ENCODE measurements at regions not wholly inside any gene's neighbourhood (a gene's known extent, or its start where the extent isn't known, plus 50 kb on each side); places are given as distances from the start of the nearest gene placed in this dataset.

DNA sequence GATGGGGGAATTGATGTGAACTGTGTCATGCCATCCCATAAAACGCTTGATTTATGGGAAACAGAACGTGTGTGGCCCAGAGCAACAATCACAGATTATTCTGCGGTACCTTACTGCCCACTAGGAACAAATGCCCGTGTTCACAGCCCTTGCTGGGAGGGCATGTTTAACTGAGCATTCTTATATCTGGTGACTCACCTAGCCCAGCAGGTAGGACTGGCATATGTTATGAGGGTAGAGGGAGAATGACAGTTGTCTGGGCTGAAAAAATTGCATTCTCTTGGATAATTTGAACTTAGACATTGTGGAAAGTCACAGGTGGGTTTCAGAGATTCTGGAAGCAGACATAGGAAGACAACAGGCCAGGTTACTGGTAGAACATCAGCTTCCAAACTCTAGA lies 460.6 kb downstream of the DMRT2 start:
- Histone ChIP-seq H3K4me1 (ENCODE audit: control insufficient read depth in 5 of 5, insufficient read depth in 5 of 5, low read length in 5 of 5) (peaks cover 0 to 8% (median 6%) of the 10 kb centered on the region in 5 donors), H3K27ac (ENCODE audit: low read depth, low read length) (no peak overlapping the region), H3K4me3 (ENCODE audit: low read depth in 1 of 5, low read length in 5 of 5) (no peak overlapping the region), H3K27me3 (ENCODE audit: control insufficient read depth in 5 of 5, insufficient read depth in 4 of 5, low read length in 5 of 5) (no peaks in the 10 kb centered on the region), H3K9me3 (ENCODE audit: control insufficient read depth in 5 of 5, low read length in 5 of 5) (peaks cover 0 to 3% (median 0%) of the 10 kb centered on the region in 5 donors), H3K36me3 (ENCODE audit: control insufficient read depth in 5 of 5, insufficient read depth in 5 of 5, low read length in 5 of 5) (no peaks in the 10 kb centered on the region), H3K9ac (ENCODE audit: low read length in 5 of 5) (no peak overlapping the region)

DNA sequence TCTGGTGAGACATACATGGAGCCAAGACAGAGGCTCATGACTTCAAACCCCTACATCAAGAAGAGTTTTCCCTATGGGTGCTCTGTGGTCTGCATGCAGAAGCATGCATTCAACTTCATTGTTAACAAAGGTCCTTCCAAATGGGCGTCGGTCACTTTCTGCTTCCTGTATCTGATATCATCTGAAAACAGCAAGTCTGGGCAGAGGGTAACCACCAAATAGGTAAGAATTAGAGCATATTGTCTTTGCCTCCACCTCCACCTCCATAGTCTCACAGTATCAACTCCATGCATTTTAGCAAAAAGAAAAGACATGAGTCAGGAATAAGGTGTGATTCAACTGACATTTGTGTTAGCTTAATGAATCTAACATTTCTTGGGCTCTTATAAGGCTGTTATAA lies 462.9 kb downstream of the DMRT2 start:
- Histone ChIP-seq H3K36me3 (ENCODE audit: control insufficient read depth in 5 of 5, insufficient read depth in 5 of 5, low read length in 5 of 5) (no peaks in the 10 kb centered on the region), H3K9me3 (ENCODE audit: control insufficient read depth in 5 of 5, low read length in 5 of 5) (peaks cover 0 to 3% (median 0%) of the 10 kb centered on the region in 5 donors), H3K9ac (ENCODE audit: low read length in 5 of 5) (no peak overlapping the region), H3K4me1 (ENCODE audit: control insufficient read depth in 5 of 5, insufficient read depth in 5 of 5, low read length in 5 of 5) (peaks cover 0 to 8% (median 6%) of the 10 kb centered on the region in 5 donors), H3K27ac (ENCODE audit: low read depth, low read length) (no peak overlapping the region), H3K27me3 (ENCODE audit: control insufficient read depth in 5 of 5, insufficient read depth in 4 of 5, low read length in 5 of 5) (no peaks in the 10 kb centered on the region), H3K4me3 (ENCODE audit: low read depth in 1 of 5, low read length in 5 of 5) (no peak overlapping the region)

DNA sequence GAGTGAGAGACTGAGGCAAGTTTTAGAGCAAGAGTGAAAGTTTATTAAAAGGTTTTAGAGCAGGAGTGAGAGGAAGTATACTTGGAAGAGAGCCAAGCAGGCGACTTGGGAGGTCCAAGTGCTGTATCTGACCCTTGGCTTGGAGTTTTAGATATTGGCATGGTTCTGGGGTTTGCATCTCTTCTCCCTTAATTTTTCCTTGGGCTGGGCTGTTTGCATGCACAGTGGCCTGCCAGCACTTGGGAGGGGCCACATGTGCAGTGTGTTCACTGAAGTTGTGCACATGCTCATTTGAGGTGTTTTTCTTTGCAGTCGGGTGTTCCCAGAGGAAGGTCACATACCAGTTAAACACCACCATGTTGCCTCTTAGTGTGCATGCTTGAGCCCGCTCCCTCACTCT lies 464.1 kb downstream of the DMRT2 start:
- peaks cover 0 to 3% (median 0%) of the 10 kb centered on the region in 5 donors for H3K9me3 ChIP-seq (ENCODE audit: control insufficient read depth in 5 of 5, low read length in 5 of 5)
- H3K4me3 ChIP-seq (ENCODE audit: low read depth in 1 of 5, low read length in 5 of 5) = no peak overlapping the region
- H3K9ac ChIP-seq (ENCODE audit: low read length in 5 of 5) = no peak overlapping the region
- H3K27ac ChIP-seq (ENCODE audit: low read depth, low read length) = no peak overlapping the region
- H3K27me3 ChIP-seq (ENCODE audit: control insufficient read depth in 5 of 5, insufficient read depth in 4 of 5, low read length in 5 of 5) = no peaks in the 10 kb centered on the region
- peaks cover 0 to 8% (median 6%) of the 10 kb centered on the region in 5 donors for H3K4me1 ChIP-seq (ENCODE audit: control insufficient read depth in 5 of 5, insufficient read depth in 5 of 5, low read length in 5 of 5)
- no peaks in the 10 kb centered on the region for H3K36me3 ChIP-seq (ENCODE audit: control insufficient read depth in 5 of 5, insufficient read depth in 5 of 5, low read length in 5 of 5)

DNA sequence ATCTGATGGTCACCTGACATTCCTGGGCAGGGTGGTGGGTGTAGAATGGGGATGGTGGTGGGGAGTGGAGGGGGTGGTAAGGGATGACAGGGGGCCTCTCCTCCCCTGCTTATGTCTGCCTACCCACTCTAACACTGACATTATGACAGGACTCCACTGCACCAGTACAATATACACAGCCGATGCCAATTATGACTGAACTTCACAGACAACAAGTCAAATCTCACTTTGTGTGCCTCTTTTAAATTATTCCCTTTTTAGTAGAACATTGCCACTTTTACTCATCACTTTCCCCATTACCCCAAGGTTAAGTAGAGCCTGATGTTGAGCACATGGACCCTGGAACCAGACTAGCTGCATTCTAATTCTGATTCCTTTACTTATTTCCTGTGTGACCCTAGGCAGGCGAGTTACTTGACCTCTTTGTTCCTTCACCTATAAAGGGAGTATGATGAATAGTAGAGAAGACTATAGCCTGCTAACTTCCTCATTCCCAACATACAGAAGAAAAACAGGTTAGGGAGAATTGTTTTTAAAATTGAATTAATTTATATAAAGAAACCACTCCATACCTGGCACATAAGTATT lies 464.7 kb downstream of the DMRT2 start:
- Histone ChIP-seq H3K36me3 (ENCODE audit: control insufficient read depth in 5 of 5, insufficient read depth in 5 of 5, low read length in 5 of 5) (no peaks in the 10 kb centered on the region), H3K4me1 (ENCODE audit: control insufficient read depth in 5 of 5, insufficient read depth in 5 of 5, low read length in 5 of 5) (peaks cover 0 to 8% (median 6%) of the 10 kb centered on the region in 5 donors), H3K4me3 (ENCODE audit: low read depth in 1 of 5, low read length in 5 of 5) (no peak overlapping the region), H3K9ac (ENCODE audit: low read length in 5 of 5) (no peak overlapping the region), H3K9me3 (ENCODE audit: control insufficient read depth in 5 of 5, low read length in 5 of 5) (peaks cover 0 to 3% (median 0%) of the 10 kb centered on the region in 5 donors), H3K27ac (ENCODE audit: low read depth, low read length) (no peak overlapping the region), H3K27me3 (ENCODE audit: control insufficient read depth in 5 of 5, insufficient read depth in 4 of 5, low read length in 5 of 5) (no peaks in the 10 kb centered on the region)

DNA sequence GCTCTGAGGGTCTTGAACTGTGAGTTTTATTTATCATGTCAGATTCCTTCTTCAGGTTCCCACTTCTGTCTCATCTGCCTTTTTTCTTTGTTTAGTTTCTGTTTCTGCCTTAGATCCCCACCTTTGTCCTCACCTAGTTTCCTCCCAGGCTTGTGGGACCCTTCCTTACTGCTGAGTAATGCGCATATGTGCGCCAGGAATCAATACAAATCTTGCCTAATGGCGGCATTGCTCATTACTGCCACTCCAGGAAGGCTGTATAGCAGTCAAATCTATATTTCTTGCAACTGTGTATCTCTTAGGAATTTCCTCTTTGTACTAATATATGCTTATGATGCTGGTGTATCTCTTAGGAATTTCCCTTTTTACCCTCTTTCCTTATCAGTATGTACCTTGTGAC lies 465.4 kb downstream of the DMRT2 start:
- Histone ChIP-seq H3K36me3 (ENCODE audit: control insufficient read depth in 5 of 5, insufficient read depth in 5 of 5, low read length in 5 of 5) (no peaks in the 10 kb centered on the region), H3K27me3 (ENCODE audit: control insufficient read depth in 5 of 5, insufficient read depth in 4 of 5, low read length in 5 of 5) (no peaks in the 10 kb centered on the region), H3K4me1 (ENCODE audit: control insufficient read depth in 5 of 5, insufficient read depth in 5 of 5, low read length in 5 of 5) (peaks cover 0 to 8% (median 6%) of the 10 kb centered on the region in 5 donors), H3K9me3 (ENCODE audit: control insufficient read depth in 5 of 5, low read length in 5 of 5) (peaks cover 0 to 3% (median 0%) of the 10 kb centered on the region in 5 donors), H3K9ac (ENCODE audit: low read length in 5 of 5) (no peak overlapping the region), H3K4me3 (ENCODE audit: low read depth in 1 of 5, low read length in 5 of 5) (no peak overlapping the region), H3K27ac (ENCODE audit: low read depth, low read length) (no peak overlapping the region)

DNA sequence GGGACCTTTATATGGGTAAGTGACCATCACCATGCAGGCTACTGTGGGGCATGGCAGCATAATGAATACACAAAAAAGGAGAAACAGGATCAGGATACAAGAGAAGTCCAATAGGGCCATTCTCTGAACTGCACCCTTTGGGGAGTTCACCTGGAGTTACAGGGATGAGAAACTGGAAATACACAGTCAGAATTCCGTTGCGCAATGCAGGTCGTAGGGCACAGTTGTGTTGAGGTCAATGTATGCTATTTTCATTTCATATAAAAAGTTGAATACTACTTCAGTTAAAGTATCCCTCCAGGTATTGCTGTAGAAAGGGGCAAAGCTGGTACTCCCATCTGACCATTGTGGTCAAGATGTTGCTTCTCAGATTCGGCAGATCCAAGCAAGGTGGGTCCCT lies 471.4 kb downstream of the DMRT2 start:
- Histone ChIP-seq H3K27ac (ENCODE audit: low read depth, low read length) (no peak overlapping the region), H3K9me3 (ENCODE audit: control insufficient read depth in 5 of 5, low read length in 5 of 5) (no peaks in the 10 kb centered on the region), H3K4me3 (ENCODE audit: low read depth in 1 of 5, low read length in 5 of 5) (no peak overlapping the region), H3K9ac (ENCODE audit: low read length in 5 of 5) (no peak overlapping the region), H3K4me1 (ENCODE audit: control insufficient read depth in 5 of 5, insufficient read depth in 5 of 5, low read length in 5 of 5) (peaks cover 0 to 16% (median 9%) of the 10 kb centered on the region in 5 donors), H3K27me3 (ENCODE audit: control insufficient read depth in 5 of 5, insufficient read depth in 4 of 5, low read length in 5 of 5) (no peaks in the 10 kb centered on the region), H3K36me3 (ENCODE audit: control insufficient read depth in 5 of 5, insufficient read depth in 5 of 5, low read length in 5 of 5) (peaks cover 0 to 3% (median 0%) of the 10 kb centered on the region in 5 donors)

DNA sequence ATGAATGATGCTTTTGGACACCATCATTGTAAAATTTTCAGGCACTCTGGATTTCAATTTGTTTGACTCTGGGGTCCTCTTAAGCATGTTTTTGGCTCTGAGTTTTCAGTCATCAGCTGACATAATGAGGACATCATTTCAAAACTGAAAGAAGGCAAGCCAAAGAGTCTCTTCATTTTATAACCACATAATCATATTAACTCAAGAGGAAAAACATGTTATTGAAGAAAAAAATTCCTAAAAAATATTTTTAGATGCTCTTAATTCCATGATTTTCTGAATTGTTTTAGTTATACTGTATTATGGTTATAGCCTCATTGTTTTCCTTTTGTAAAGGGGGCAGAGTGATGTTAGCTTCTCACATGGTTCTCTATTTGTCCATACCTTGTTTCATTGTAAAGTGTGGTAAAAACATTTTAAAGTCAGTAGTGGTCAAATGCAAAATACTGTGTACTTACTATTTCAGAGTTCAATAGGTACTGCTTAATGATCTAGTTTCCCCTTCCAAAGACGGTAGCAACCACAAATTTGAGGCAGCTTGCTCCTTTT lies 472.1 kb downstream of the DMRT2 start:
- no peak overlapping the region for H3K27ac ChIP-seq (ENCODE audit: low read depth, low read length)
- peaks cover 0 to 16% (median 9%) of the 10 kb centered on the region in 5 donors for H3K4me1 ChIP-seq (ENCODE audit: control insufficient read depth in 5 of 5, insufficient read depth in 5 of 5, low read length in 5 of 5)
- no peak overlapping the region for H3K4me3 ChIP-seq (ENCODE audit: low read depth in 1 of 5, low read length in 5 of 5)
- H3K27me3 ChIP-seq (ENCODE audit: control insufficient read depth in 5 of 5, insufficient read depth in 4 of 5, low read length in 5 of 5) = no peaks in the 10 kb centered on the region
- H3K9ac ChIP-seq (ENCODE audit: low read length in 5 of 5) = no peak overlapping the region
- H3K36me3 ChIP-seq (ENCODE audit: control insufficient read depth in 5 of 5, insufficient read depth in 5 of 5, low read length in 5 of 5) = peaks cover 0 to 3% (median 0%) of the 10 kb centered on the region in 5 donors
- H3K9me3 ChIP-seq (ENCODE audit: control insufficient read depth in 5 of 5, low read length in 5 of 5) = no peaks in the 10 kb centered on the region

DNA sequence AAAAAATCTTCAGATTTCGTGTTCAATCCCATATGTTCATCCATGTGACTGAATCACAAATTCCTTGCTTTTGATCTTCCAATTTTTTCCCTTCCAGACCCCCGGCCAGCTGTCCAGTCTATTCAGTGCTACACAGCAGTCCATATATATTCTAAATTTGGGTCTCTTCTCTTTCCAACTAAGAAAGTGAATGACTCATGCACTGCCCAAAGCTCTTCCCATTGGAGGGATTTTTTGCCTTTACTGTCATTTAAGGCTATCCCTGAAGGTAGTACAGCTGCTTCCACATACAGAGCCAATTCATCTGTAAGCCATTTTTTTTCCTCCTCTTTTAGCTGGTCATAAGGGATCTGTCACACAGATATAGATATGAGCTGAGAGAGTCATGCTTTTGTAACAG lies 478.3 kb downstream of the DMRT2 start:
- Histone ChIP-seq H3K4me1 (ENCODE audit: control insufficient read depth in 5 of 5, insufficient read depth in 5 of 5, low read length in 5 of 5) (peaks cover 0 to 6% (median 0%) of the 10 kb centered on the region in 5 donors), H3K36me3 (ENCODE audit: control insufficient read depth in 5 of 5, insufficient read depth in 5 of 5, low read length in 5 of 5) (no peaks in the 10 kb centered on the region), H3K4me3 (ENCODE audit: low read depth in 1 of 5, low read length in 5 of 5) (no peak overlapping the region), H3K9me3 (ENCODE audit: control insufficient read depth in 5 of 5, low read length in 5 of 5) (no peaks in the 10 kb centered on the region), H3K27ac (ENCODE audit: low read depth, low read length) (no peak overlapping the region), H3K27me3 (ENCODE audit: control insufficient read depth in 5 of 5, insufficient read depth in 4 of 5, low read length in 5 of 5) (no peaks in the 10 kb centered on the region), H3K9ac (ENCODE audit: low read length in 5 of 5) (no peak overlapping the region)

DNA sequence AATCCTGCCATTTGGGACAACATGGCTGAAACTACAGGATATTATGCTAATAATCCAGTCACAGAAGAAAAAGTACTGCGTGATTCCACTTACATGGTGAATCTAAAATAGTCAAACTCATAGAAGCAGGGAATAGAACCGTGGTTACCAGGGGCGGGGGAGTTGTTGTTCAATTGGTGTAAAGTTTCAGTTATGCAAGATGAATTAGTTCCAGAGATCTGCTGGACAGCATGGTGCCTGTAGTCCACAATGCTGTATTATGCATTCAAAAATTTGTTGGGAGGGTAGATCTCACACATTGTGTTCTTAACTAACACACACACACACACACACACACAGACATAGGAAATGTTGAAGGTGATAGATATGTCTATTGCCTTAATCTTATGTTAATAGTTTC lies 480.5 kb downstream of the DMRT2 start:
- H3K27ac ChIP-seq (ENCODE audit: low read depth, low read length) = no peak overlapping the region
- no peaks in the 10 kb centered on the region for H3K27me3 ChIP-seq (ENCODE audit: control insufficient read depth in 5 of 5, insufficient read depth in 4 of 5, low read length in 5 of 5)
- no peaks in the 10 kb centered on the region for H3K9me3 ChIP-seq (ENCODE audit: control insufficient read depth in 5 of 5, low read length in 5 of 5)
- no peak overlapping the region for H3K4me3 ChIP-seq (ENCODE audit: low read depth in 1 of 5, low read length in 5 of 5)
- H3K9ac ChIP-seq (ENCODE audit: low read length in 5 of 5) = no peak overlapping the region
- H3K4me1 ChIP-seq (ENCODE audit: control insufficient read depth in 5 of 5, insufficient read depth in 5 of 5, low read length in 5 of 5) = peaks cover 0 to 4% (median 0%) of the 10 kb centered on the region in 5 donors
- H3K36me3 ChIP-seq (ENCODE audit: control insufficient read depth in 5 of 5, insufficient read depth in 5 of 5, low read length in 5 of 5) = no peaks in the 10 kb centered on the region

DNA sequence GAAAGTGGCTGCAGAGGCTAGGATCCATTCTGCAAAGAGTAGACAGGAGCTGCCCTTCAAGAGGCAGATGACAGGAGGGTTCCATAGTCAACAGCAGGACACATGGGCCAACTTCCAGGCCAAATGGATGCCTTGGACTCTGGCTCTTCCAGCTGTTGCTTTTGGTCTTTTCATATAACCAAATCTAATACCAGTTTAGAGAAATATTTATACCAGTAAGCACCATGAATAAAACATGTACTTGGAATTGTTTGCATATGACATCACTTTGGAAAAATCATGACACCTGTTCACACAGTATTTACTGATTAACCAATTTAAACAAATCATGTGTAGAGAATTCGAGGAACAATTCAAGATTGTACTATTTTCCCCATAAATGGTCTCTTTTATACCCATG lies 481.3 kb downstream of the DMRT2 start:
- H3K9me3 ChIP-seq (ENCODE audit: control insufficient read depth in 5 of 5, low read length in 5 of 5) = no peaks in the 10 kb centered on the region
- H3K36me3 ChIP-seq (ENCODE audit: control insufficient read depth in 5 of 5, insufficient read depth in 5 of 5, low read length in 5 of 5) = no peaks in the 10 kb centered on the region
- H3K4me1 ChIP-seq (ENCODE audit: control insufficient read depth in 5 of 5, insufficient read depth in 5 of 5, low read length in 5 of 5) = peaks cover 0 to 4% (median 0%) of the 10 kb centered on the region in 5 donors
- no peak overlapping the region for H3K9ac ChIP-seq (ENCODE audit: low read length in 5 of 5)
- no peaks in the 10 kb centered on the region for H3K27me3 ChIP-seq (ENCODE audit: control insufficient read depth in 5 of 5, insufficient read depth in 4 of 5, low read length in 5 of 5)
- H3K4me3 ChIP-seq (ENCODE audit: low read depth in 1 of 5, low read length in 5 of 5) = no peak overlapping the region
- H3K27ac ChIP-seq (ENCODE audit: low read depth, low read length) = no peak overlapping the region
